ENCODE measurements at regions not wholly inside any gene's neighbourhood (a gene's known extent, or its start where the extent isn't known, plus 50 kb on each side); places are given as distances from the start of the nearest gene placed in this dataset.
A peak's percentile ranks its signal among the peaks of the same experiment; 100 is the strongest.
"Not testable (repeated sequence)": the region's sequence is repeated elsewhere in the genome, so short reads cannot be mapped to it uniquely, and the experiment has no call there.

DNA sequence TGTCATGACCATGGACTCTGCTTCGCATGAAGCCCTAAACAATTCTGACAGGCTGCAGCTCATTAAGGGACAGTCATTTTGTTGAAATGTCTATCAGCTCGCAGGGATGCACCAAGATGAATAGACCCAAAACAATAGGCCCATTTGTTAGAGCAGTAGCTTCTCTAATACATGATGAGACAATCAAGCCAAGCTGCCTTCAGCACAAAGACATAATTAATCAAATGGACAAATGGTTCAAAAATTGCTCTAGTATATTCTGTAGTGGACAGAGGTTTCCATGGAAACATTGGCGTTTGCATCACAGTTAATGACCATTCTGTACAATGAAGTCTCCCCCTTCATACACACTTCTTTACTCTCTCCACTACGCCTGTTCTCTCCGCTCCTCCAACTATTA lies 274.6 kb downstream of the ANXA1 start:
- TF ChIP-seq, protein P1, sequence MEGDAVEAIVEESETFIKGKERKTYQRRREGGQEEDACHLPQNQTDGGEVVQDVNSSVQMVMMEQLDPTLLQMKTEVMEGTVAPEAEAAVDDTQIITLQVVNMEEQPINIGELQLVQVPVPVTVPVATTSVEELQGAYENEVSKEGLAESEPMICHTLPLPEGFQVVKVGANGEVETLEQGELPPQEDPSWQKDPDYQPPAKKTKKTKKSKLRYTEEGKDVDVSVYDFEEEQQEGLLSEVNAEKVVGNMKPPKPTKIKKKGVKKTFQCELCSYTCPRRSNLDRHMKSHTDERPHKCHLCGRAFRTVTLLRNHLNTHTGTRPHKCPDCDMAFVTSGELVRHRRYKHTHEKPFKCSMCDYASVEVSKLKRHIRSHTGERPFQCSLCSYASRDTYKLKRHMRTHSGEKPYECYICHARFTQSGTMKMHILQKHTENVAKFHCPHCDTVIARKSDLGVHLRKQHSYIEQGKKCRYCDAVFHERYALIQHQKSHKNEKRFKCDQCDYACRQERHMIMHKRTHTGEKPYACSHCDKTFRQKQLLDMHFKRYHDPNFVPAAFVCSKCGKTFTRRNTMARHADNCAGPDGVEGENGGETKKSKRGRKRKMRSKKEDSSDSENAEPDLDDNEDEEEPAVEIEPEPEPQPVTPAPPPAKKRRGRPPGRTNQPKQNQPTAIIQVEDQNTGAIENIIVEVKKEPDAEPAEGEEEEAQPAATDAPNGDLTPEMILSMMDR (conservative IDR thresholded peaks at IDR 0.05; ENCODE audit: low read depth, low read length): no peak
- no peak for DNase-seq (ENCODE audit: low read depth)

DNA sequence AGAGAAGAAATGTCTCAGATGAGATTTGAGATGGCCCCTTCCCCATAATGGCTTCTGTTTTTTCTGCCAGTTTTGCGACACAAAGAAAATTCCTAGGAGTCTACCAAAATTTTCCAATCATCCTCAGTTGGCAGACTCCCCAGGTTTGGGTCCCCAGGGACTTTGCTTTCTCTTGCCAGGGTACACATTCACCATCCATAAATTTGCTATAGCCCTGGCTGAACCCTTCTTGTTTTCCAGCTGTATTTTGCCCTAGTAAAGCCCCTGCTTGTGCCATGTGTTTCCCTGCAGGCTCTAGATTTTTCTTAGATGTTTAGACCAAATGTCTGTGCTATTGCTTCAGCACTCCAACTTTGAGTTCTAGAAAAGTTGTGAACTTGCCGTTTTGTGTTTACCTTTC lies 283.2 kb downstream of the ANXA1 start:
- no peak for DNase-seq (ENCODE audit: low read depth)

More for the DNA sequence above, 274.6 kb downstream of the ANXA1 start:
- no peak overlapping the region for H3K4me3 ChIP-seq (ENCODE audit: low read depth, low read length)

DNA sequence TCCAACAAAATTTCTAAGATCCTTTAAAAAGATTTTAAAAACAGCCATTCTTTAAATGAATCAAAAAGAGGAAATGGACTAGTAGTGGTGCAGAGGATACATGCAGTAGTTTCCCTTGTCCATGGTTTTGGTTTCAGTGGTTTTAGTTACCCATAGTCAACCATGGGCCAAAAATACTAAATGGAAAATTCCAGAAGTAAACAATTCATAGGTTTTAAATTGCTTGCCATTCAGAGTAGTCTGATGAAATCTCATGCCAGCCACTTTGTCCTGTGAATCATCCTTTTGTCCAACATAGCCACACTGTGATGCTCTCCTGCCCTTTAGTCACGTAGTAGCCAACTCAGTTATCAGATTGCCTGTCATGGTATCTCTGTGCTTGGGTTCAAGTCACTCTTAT lies 286.1 kb downstream of the ANXA1 start:
- DNase-seq (ENCODE audit: low read depth): peak; percentile 4
- TF ChIP-seq, protein P1 (conservative IDR thresholded peaks at IDR 0.05; ENCODE audit: low read depth, low read length): no peak
- no peak overlapping the region for H3K4me3 ChIP-seq (ENCODE audit: low read depth, low read length)

More for the DNA sequence above, 283.2 kb downstream of the ANXA1 start:
- no peak overlapping the region for H3K4me3 ChIP-seq (ENCODE audit: low read depth, low read length)
- TF ChIP-seq, protein P1 (conservative IDR thresholded peaks at IDR 0.05; ENCODE audit: low read depth, low read length): no peak

DNA sequence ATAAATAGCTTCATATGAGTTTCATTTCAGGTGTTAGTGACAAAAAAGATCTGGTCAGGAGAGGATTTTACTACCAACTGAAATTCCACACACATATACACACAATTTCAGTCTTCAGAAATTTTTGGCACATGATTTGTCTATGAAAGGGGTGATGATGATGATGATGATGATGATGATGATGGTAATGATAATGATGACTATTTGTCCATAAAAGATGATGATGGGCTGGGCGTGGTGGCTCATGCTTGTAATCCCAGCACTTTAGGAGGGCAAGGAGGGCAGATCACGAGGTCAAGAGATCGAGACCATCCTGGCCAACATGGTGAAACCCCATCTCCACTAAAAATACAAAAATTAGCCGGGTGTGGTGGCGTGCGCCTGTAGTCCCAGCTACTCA lies 288.2 kb downstream of the ANXA1 start:
- not testable (repeated sequence) for DNase-seq (ENCODE audit: low read depth)

DNA sequence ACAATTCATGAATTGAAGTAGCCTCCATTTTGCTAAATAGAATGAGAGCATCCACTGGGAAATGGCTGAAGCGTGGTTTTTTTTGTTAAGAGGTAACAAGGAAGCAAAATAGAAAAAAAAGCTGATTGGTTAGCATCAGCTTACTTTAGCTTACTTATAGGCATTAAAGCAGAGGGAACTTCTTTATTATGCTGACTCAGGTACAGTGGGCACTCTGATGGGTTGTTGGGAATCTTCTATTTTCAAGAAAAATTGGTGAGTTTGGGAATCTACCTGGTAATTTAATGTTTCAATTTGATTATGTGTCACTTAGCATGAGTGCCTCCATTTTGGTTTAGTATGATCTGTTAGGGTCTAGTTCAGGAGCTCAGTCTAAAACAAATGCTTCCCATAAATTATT lies 289.6 kb downstream of the ANXA1 start:
- no peak overlapping the region for H3K4me3 ChIP-seq (ENCODE audit: low read depth, low read length)
- TF ChIP-seq, protein P1 (conservative IDR thresholded peaks at IDR 0.05; ENCODE audit: low read depth, low read length): no peak
- DNase-seq (ENCODE audit: low read depth): no peak

More for the DNA sequence above, 288.2 kb downstream of the ANXA1 start:
- H3K4me3 ChIP-seq (ENCODE audit: low read depth, low read length): not testable (repeated sequence)

DNA sequence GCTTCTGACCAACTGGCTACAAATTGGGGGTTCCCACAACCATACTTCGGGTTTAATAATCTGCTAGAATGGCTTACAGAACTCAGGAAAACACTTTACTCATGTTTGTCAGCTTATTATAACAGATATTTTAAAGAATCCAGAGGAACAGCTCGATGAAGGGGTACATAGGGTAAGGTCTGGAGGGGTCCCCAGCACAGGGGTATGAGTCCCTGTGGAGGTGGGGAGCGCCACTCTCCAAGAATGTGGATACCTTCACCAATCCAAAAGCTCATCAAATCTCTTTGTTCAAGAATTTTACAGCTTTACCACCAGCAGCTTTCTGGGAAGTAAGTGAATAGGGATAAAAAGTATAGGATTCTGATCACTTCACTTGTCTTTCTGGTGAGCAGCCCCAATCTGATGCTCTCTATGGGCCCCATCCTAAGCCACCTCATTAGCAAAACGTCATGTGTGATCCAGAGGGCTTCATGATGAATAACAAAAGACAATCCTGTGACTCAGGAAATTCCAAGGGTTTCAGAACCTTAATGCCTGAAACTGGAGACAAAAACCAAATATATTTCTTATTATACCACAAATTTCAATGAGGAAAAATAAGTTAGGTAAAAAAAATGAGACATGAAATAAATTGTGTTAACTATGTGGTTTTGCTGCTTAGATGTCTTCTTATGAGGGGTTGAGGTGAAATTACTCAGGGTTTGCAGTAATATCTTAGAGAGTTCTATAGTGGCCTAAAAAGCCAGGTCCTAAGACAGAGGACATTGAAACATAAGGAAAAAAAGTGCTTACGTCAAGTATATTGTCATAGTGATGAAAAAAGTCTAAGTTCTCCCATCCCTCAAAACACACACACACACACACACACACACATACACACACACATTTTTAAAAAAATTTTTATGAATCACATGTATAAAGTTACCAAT lies 290.5 kb downstream of the ANXA1 start:
- DNase-seq (ENCODE audit: low read depth): peak; percentile 40
- H3K4me3 ChIP-seq (ENCODE audit: low read depth, low read length): no peak overlapping the region
- TF ChIP-seq, protein P1 (conservative IDR thresholded peaks at IDR 0.05; ENCODE audit: low read depth, low read length): no peak

DNA sequence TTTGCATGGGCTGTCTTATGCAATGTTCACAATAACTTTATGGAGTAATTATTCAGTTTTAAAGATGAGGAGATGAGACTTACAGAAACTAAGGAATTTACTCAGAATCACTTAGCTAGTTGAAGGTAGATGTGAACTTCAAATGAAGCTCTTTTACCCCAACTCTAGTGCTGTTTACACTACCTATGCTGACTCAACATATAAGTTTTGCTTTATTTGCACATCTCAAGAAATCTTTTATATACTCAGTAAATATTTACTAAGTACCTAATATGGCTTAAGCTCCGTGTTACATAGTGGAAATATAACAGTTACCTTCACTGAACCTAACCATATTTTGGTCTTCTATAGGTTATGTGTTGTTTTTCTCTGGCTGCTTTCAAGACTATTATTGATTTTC lies 293.2 kb downstream of the ANXA1 start:
- TF ChIP-seq, protein P1 (conservative IDR thresholded peaks at IDR 0.05; ENCODE audit: low read depth, low read length): no peak
- H3K4me3 ChIP-seq (ENCODE audit: low read depth, low read length): no peak overlapping the region
- DNase-seq (ENCODE audit: low read depth): no peak

DNA sequence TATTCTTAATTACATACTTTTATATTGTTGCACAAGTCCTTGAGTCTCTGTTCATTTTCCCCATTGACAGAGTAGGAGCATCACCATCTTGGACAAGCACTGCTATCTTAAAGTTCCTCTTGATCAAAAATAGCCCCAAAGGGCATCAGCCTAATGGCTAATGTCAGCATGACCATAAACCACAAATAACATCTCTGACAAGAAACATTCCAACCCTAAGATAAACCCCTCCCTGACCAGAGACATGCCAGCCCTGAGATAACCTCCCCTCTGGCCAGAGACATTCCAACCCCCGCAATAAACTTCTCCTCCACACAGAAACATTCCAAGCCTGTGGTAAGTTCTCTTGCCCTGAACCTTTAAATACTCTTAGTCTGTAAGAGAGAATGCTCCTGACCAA lies 293.7 kb downstream of the ANXA1 start:
- DNase-seq (ENCODE audit: low read depth): peak; percentile 56
- not testable (repeated sequence) for H3K4me3 ChIP-seq (ENCODE audit: low read depth, low read length)
